ENCODE measurements at regions not wholly inside any gene's neighbourhood (a gene's known extent, or its start where the extent isn't known, plus 50 kb on each side); places are given as distances from the start of the nearest gene placed in this dataset.
A peak's percentile ranks its signal among the peaks of the same experiment; 100 is the strongest.
"Not testable (repeated sequence)": the region's sequence is repeated elsewhere in the genome, so short reads cannot be mapped to it uniquely, and the experiment has no call there.

GRCh38 chr20:19875376-19876221, 117.5 kb downstream of the RIN2 start:
- no peak for DNase-seq

- no peak for DNase-seq
Measured at GRCh38 chr20:19876828-19877460, 118.9 kb downstream of the RIN2 start.

GRCh38 chr20:19879874-19880255, 121.8 kb downstream of the RIN2 start:
- DNase-seq, result not testable (repeated sequence)

GRCh38 chr20:19880256-19881079, 122.4 kb downstream of the RIN2 start:
- DNase-seq, result no peak

- no peak for DNase-seq
Measured at GRCh38 chr20:19881080-19881840, 123.2 kb downstream of the RIN2 start.

- DNase-seq, result no peak
Measured at GRCh38 chr20:19881990-19882389, 123.9 kb downstream of the RIN2 start.

- no peak for DNase-seq
Measured at GRCh38 chr20:19882446-19882845, 124.4 kb downstream of the RIN2 start.

GRCh38 chr20:19883501-19883900, 125.4 kb downstream of the RIN2 start:
- DNase-seq, result no peak

- DNase-seq, result no peak
Measured at GRCh38 chr20:19885594-19885938, 127.5 kb downstream of the RIN2 start.

GRCh38 chr20:19885939-19886660, 128.0 kb downstream of the RIN2 start:
- no peak for DNase-seq

GRCh38 chr20:19886661-19887288, 128.7 kb downstream of the RIN2 start:
- DNase-seq, result no peak

GRCh38 chr20:19887556-19888268, 129.4 kb upstream of the NAA20 start:
- no peak for DNase-seq

- DNase-seq, result no peak
Measured at GRCh38 chr20:19888269-19888671, 128.9 kb upstream of the NAA20 start.

GRCh38 chr20:19889011-19889953, 127.9 kb upstream of the NAA20 start:
- no peak for DNase-seq

GRCh38 chr20:19890445-19891051, 126.6 kb upstream of the NAA20 start:
- DNase-seq, result peak; percentile 51

GRCh38 chr20:19893356-19893755, 123.8 kb upstream of the NAA20 start:
- DNase-seq, result no peak

GRCh38 chr20:19895761-19896160, 121.4 kb upstream of the NAA20 start:
- DNase-seq, result no peak

GRCh38 chr20:19897891-19898290, 119.3 kb upstream of the NAA20 start:
- DNase-seq, result no peak

GRCh38 chr20:19901226-19901625, 115.9 kb upstream of the NAA20 start:
- DNase-seq, result no peak

Data from NCI-H774 (cell line).